HG03095 (cell line): ENCODE measurements at regions not wholly inside any gene's neighbourhood (a gene's known extent, or its start where the extent isn't known, plus 50 kb on each side); places are given as distances from the start of the nearest gene placed in this dataset.

Source experiments
- ATAC-seq: cut with Tn5 transposase; IDR thresholded peaks from one replicate; pipeline ENCODE4 v1.9.1; 2021; ENCODE audit warnings: moderate library complexity; ENCODE audit not compliant: unreplicated experiment

- no peak for ATAC-seq
Observed at GRCh38 chr14:96931751-96932150, 134.6 kb downstream of the VRK1 start.

GRCh38 chr14:96934638-96935330, 137.6 kb downstream of the VRK1 start:
- no peak for ATAC-seq

GRCh38 chr14:96938946-96939345, 141.8 kb downstream of the VRK1 start:
- no peak for ATAC-seq

- ATAC-seq = no peak
Observed at GRCh38 chr14:96940009-96940408, 142.8 kb downstream of the VRK1 start.

GRCh38 chr14:96944297-96944696, 147.1 kb downstream of the VRK1 start:
- no peak for ATAC-seq

- ATAC-seq = no peak
Observed at GRCh38 chr14:96945721-96946120, 148.5 kb downstream of the VRK1 start.

GRCh38 chr14:96949594-96949993, 152.4 kb downstream of the VRK1 start:
- ATAC-seq = no peak

- ATAC-seq = no peak
Observed at GRCh38 chr14:96951511-96951910, 154.3 kb downstream of the VRK1 start.

GRCh38 chr14:96953087-96953874, 156.1 kb downstream of the VRK1 start:
- no peak for ATAC-seq

- no peak for ATAC-seq
Observed at GRCh38 chr14:96953875-96954185, 156.6 kb downstream of the VRK1 start.

- ATAC-seq = no peak
Observed at GRCh38 chr14:96956464-96957239, 159.5 kb downstream of the VRK1 start.

- ATAC-seq = no peak
Observed at GRCh38 chr14:96958057-96958456, 160.9 kb downstream of the VRK1 start.

GRCh38 chr14:96959992-96960391, 162.8 kb downstream of the VRK1 start:
- ATAC-seq = no peak

GRCh38 chr14:96960598-96961116, 163.5 kb downstream of the VRK1 start:
- ATAC-seq = no peak

GRCh38 chr14:96961895-96962294, 164.7 kb downstream of the VRK1 start:
- ATAC-seq = no peak

- ATAC-seq = no peak
Observed at GRCh38 chr14:96962337-96962736, 165.2 kb downstream of the VRK1 start.

GRCh38 chr14:96964726-96965415, 167.7 kb downstream of the VRK1 start:
- no peak for ATAC-seq

GRCh38 chr14:96965885-96966595, 168.9 kb downstream of the VRK1 start:
- no peak for ATAC-seq

GRCh38 chr14:96975116-96975515, 177.9 kb downstream of the VRK1 start:
- no peak for ATAC-seq

- ATAC-seq = no peak
Observed at GRCh38 chr14:96978525-96979272, 181.5 kb downstream of the VRK1 start.
